Activated T-helper 2 cell treated with anti-CD3 and anti-CD28 coated beads, Interferon-gamma antibody, Interleukin-2, Interleukin-4, amounts not matched to agents 10 μg/mL and 5 μg/mL and 100 μg/mL, durations not matched to agents 14 hours and 24 hours and 36 hours (primary cell): ENCODE measurements at regions not wholly inside any gene's neighbourhood (a gene's known extent, or its start where the extent isn't known, plus 50 kb on each side); places are given as distances from the start of the nearest gene placed in this dataset.
"Not testable (repeated sequence)": the region's sequence is repeated elsewhere in the genome, so short reads cannot be mapped to it uniquely, and the experiment has no call there.

ENCODE experiments used
- DNase-seq: peaks from one replicate; pipeline ENCODE4 v3.0.0; 2021; ENCODE audit warnings: low spot score
- H3K27ac Mint-ChIP-seq: one replicate; pipeline ENCODE4 v1.8.0; 2021; ENCODE audit warnings: mixed read lengths
- H3K27me3 Mint-ChIP-seq: one replicate; pipeline ENCODE4 v1.8.0; 2021; ENCODE audit warnings: low read depth, mixed read lengths
- H3K36me3 Mint-ChIP-seq: one replicate; pipeline ENCODE4 v1.8.0; 2021; ENCODE audit warnings: low read depth, mixed read lengths
- H3K4me1 Mint-ChIP-seq: one replicate; pipeline ENCODE4 v1.8.0; 2021; ENCODE audit warnings: low read depth, mixed read lengths
- H3K4me3 Mint-ChIP-seq: one replicate; pipeline ENCODE4 v1.8.0; 2021; ENCODE audit warnings: low read depth, mild to moderate bottlenecking, moderate library complexity, mixed read lengths
- H3K9me3 Mint-ChIP-seq: one replicate; pipeline ENCODE4 v1.8.0; 2021; ENCODE audit warnings: mixed read lengths
- intact Hi-C: fragments of 100-400 bp; cut with micrococcal nuclease; formaldehyde crosslinking; loops from one replicate; pipeline ENCODE4 v1.15.1; 2023

DNA sequence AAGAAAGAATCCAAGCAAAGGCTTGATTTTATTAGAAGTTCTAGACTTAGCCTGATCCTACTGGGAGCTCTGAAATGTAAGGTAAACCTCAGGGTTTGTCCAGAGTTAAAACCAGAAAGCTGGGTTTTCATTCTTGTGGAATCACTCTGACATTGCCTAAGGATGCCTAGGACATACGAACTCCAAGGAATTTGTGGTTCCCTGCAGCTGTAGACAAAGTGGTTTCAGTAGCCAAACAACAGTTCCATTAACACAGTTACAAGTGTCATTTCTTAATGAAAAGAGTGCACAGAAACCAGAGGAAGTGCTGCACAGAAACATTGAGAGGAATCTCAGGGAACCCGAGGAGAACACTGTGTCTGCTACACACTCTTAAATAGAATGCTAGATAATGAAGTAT is 221.4 kb upstream of the ST6GAL2 start:
- intact Hi-C loops: no loop called here
- H3K27me3 Mint-ChIP-seq: no peaks in the 10 kb centered on the region
- no peak for DNase-seq
- no peak overlapping the region for H3K27ac Mint-ChIP-seq
- H3K4me3 Mint-ChIP-seq: no peak overlapping the region
- H3K4me1 Mint-ChIP-seq: no peaks in the 10 kb centered on the region
- no peaks in the 10 kb centered on the region for H3K36me3 Mint-ChIP-seq
- H3K9me3 Mint-ChIP-seq: peaks cover 5% of the 10 kb centered on the region

- Mint-ChIP-seq H3K27ac (no peak overlapping the region), H3K27me3 (no peaks in the 10 kb centered on the region), H3K4me1 (no peaks in the 10 kb centered on the region), H3K9me3 (peaks cover 5% of the 10 kb centered on the region), H3K4me3 (no peak overlapping the region), H3K36me3 (no peaks in the 10 kb centered on the region)
- no peak for DNase-seq
- intact Hi-C loops: no loop called here
Observed at GRCh38 chr2:107108556-107108955, 222.6 kb upstream of the ST6GAL2 start.

GRCh38 chr2:107111623-107112022 is 225.7 kb upstream of the ST6GAL2 start:
- H3K27me3 Mint-ChIP-seq: no peaks in the 10 kb centered on the region
- H3K27ac Mint-ChIP-seq: no peak overlapping the region
- H3K36me3 Mint-ChIP-seq: no peaks in the 10 kb centered on the region
- no peaks in the 10 kb centered on the region for H3K4me1 Mint-ChIP-seq
- no peaks in the 10 kb centered on the region for H3K9me3 Mint-ChIP-seq
- no peak for DNase-seq
- H3K4me3 Mint-ChIP-seq: no peak overlapping the region
- intact Hi-C loops: no loop called here

- Mint-ChIP-seq H3K27me3 (no peaks in the 10 kb centered on the region), H3K27ac (no peak overlapping the region), H3K36me3 (no peaks in the 10 kb centered on the region), H3K4me1 (no peaks in the 10 kb centered on the region), H3K4me3 (no peak overlapping the region), H3K9me3 (no peaks in the 10 kb centered on the region)
- intact Hi-C loops: no loop called here
- DNase-seq: no peak
Observed at GRCh38 chr2:107112561-107112960, 226.6 kb upstream of the ST6GAL2 start.

DNA sequence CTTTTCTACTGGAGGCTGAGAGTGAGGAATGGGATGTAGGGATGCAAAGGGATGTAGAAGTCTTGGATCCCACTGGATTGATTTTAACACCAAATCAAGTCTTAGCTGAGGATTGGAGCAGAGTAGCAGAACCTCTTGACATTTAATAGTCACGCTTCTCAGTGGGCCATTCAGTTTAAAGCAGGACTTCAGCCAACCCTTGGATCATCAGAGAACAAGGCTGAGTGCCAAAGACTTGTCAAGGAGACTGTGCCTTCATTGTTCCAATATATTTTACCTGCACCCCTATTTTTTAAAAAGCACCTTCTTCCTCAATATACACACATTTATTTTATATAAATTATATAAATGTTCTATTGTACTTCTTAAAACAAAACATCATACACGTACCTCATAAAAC is 242.4 kb upstream of the ST6GAL2 start:
- DNase-seq: no peak
- no peaks in the 10 kb centered on the region for H3K4me1 Mint-ChIP-seq
- no peak overlapping the region for H3K4me3 Mint-ChIP-seq
- no peaks in the 10 kb centered on the region for H3K36me3 Mint-ChIP-seq
- no peak overlapping the region for H3K27ac Mint-ChIP-seq
- no peaks in the 10 kb centered on the region for H3K9me3 Mint-ChIP-seq
- no peaks in the 10 kb centered on the region for H3K27me3 Mint-ChIP-seq
- intact Hi-C loops: no loop called here

DNA sequence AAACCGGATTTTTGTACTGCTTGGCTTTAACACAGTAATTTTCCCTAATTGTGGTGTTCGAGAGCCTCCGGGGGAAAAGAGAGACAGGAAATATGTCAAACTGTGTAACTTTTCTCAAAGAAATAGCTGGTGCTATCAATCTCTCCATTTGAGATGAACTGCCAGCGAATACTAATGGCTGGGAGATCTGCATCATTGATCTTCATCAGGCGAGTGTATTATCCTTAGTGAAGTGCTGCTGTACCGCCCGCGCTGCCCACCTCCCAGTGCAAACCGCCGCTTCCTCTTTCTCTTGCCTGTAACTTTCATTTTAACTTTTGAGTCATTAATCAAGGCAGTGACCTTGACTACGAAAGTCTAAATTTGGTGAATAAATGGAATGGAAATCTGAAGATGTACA is 246.1 kb upstream of the ST6GAL2 start:
- no peak overlapping the region for H3K27ac Mint-ChIP-seq
- no peak for DNase-seq
- intact Hi-C loops: no loop called here
- H3K4me3 Mint-ChIP-seq: no peak overlapping the region
- H3K36me3 Mint-ChIP-seq: no peaks in the 10 kb centered on the region
- no peaks in the 10 kb centered on the region for H3K27me3 Mint-ChIP-seq
- no peaks in the 10 kb centered on the region for H3K9me3 Mint-ChIP-seq
- H3K4me1 Mint-ChIP-seq: no peaks in the 10 kb centered on the region

- H3K27ac Mint-ChIP-seq: no peak overlapping the region
- intact Hi-C loops: no loop called here
- H3K4me1 Mint-ChIP-seq: no peaks in the 10 kb centered on the region
- H3K4me3 Mint-ChIP-seq: no peak overlapping the region
- DNase-seq: no peak
- no peaks in the 10 kb centered on the region for H3K36me3 Mint-ChIP-seq
- H3K27me3 Mint-ChIP-seq: no peaks in the 10 kb centered on the region
- H3K9me3 Mint-ChIP-seq: no peaks in the 10 kb centered on the region
Observed at GRCh38 chr2:107132746-107133145, 246.8 kb upstream of the ST6GAL2 start.

GRCh38 chr2:107133412-107133811 is 247.4 kb upstream of the ST6GAL2 start:
- Mint-ChIP-seq H3K27me3 (no peaks in the 10 kb centered on the region), H3K4me3 (no peak overlapping the region), H3K9me3 (no peaks in the 10 kb centered on the region), H3K27ac (no peak overlapping the region), H3K4me1 (no peaks in the 10 kb centered on the region), H3K36me3 (no peaks in the 10 kb centered on the region)
- intact Hi-C loops: no loop called here
- DNase-seq: no peak

DNA sequence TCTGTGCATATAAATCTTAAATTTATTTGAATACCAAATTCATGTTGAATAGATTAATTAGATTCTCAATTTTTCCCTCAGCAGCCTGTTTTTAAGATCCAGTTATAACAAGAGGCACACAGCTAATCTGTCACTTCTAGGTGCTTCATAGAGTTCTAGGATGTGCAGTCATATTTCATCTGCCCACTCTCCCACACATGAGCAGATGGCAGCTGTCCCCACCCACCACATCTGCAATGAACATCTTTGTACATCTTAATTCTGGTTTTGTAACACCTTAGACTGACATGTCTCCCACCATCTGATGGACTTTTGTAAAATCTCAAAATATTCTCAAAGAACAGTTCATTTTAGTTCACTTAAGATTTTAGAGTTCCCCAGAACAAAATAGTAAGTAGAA is 250.8 kb upstream of the ST6GAL2 start:
- no peak for DNase-seq
- Mint-ChIP-seq H3K27me3 (no peaks in the 10 kb centered on the region), H3K4me1 (no peaks in the 10 kb centered on the region)

DNA sequence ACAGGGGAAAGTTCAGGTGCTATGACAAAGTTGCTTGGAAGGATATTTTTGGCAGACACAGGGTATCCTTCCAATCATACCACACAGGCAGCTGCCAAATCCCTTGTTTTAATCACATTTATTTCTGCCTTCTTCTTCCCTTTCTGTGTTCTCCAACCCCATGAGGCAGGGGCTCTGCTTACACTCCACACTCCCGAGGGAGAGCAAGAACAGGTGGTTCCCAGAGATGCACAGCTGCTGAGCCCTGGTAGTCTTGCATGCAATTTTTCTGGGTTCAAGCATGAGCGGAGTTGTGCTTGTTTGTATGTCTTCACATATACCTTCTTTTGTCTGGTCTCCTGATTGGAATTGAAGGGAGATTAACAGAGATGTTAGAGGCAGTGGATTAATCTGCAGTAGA is 251.7 kb upstream of the ST6GAL2 start:
- Mint-ChIP-seq H3K4me1 (no peaks in the 10 kb centered on the region), H3K27me3 (no peaks in the 10 kb centered on the region), H3K36me3 (no peaks in the 10 kb centered on the region), H3K9me3 (no peaks in the 10 kb centered on the region), H3K27ac (no peak overlapping the region), H3K4me3 (no peak overlapping the region)
- no peak for DNase-seq
- intact Hi-C loops: no loop called here

More for the DNA sequence above, 250.8 kb upstream of the ST6GAL2 start:
- Mint-ChIP-seq H3K4me3 (no peak overlapping the region), H3K9me3 (no peaks in the 10 kb centered on the region), H3K27ac (no peak overlapping the region), H3K36me3 (no peaks in the 10 kb centered on the region)
- intact Hi-C loops: no loop called here

DNA sequence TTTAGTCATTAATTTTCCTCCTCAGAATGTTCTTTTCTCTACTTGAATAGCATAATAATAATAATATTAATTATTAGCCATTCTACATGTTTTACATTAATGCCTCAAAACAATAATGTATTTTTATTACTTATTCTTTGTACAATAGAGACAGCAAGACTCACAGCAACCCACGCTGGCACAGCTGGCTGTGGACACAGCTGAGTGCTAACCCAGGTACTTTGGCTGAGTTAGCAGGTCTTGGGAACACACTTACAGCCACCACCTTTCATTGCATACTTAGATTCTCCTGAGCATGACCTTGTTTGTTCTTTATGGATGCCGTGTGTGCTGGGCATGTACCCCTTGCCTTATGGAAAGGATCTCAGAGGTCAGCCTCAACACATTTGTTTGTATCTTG is 260.2 kb upstream of the ST6GAL2 start:
- H3K4me3 Mint-ChIP-seq: no peak overlapping the region
- DNase-seq: no peak
- peaks cover 9% of the 10 kb centered on the region for H3K9me3 Mint-ChIP-seq
- H3K27me3 Mint-ChIP-seq: no peaks in the 10 kb centered on the region
- no peaks in the 10 kb centered on the region for H3K4me1 Mint-ChIP-seq
- H3K36me3 Mint-ChIP-seq: no peaks in the 10 kb centered on the region
- intact Hi-C loops: no loop called here
- no peak overlapping the region for H3K27ac Mint-ChIP-seq

- intact Hi-C loops, H3K4me3 Mint-ChIP-seq, H3K4me1 Mint-ChIP-seq, H3K9me3 Mint-ChIP-seq, H3K27me3 Mint-ChIP-seq, H3K36me3 Mint-ChIP-seq, H3K27ac Mint-ChIP-seq, DNase-seq: not testable (repeated sequence)
Observed at GRCh38 chr2:107146645-107147044, 260.7 kb upstream of the ST6GAL2 start.

GRCh38 chr2:107148055-107148454 is 262.1 kb upstream of the ST6GAL2 start:
- intact Hi-C loops: no loop called here
- H3K27ac Mint-ChIP-seq: no peak overlapping the region
- no peaks in the 10 kb centered on the region for H3K4me1 Mint-ChIP-seq
- H3K9me3 Mint-ChIP-seq: peaks cover 7% of the 10 kb centered on the region
- no peak overlapping the region for H3K4me3 Mint-ChIP-seq
- DNase-seq: no peak
- H3K36me3 Mint-ChIP-seq: no peaks in the 10 kb centered on the region
- no peaks in the 10 kb centered on the region for H3K27me3 Mint-ChIP-seq

GRCh38 chr2:107148496-107148895 is 262.5 kb upstream of the ST6GAL2 start:
- H3K4me1 Mint-ChIP-seq: no peaks in the 10 kb centered on the region
- no peak overlapping the region for H3K4me3 Mint-ChIP-seq
- no peak for DNase-seq
- H3K27ac Mint-ChIP-seq: no peak overlapping the region
- no peaks in the 10 kb centered on the region for H3K27me3 Mint-ChIP-seq
- intact Hi-C loops: no loop called here
- peaks cover 6% of the 10 kb centered on the region for H3K9me3 Mint-ChIP-seq
- no peaks in the 10 kb centered on the region for H3K36me3 Mint-ChIP-seq
